ENCODE measurements at regions not wholly inside any gene's neighbourhood (a gene's known extent, or its start where the extent isn't known, plus 50 kb on each side); places are given as distances from the start of the nearest gene placed in this dataset.

GRCh38 chr7:10537764-10538163 is 435.9 kb upstream of the PHF14 start:
- TF ChIP-seq CTCF (IDR thresholded peaks at IDR 0.05; ENCODE audit: low read length) (no peak), EZH2 (IDR thresholded peaks at IDR 0.05; ENCODE audit: borderline replicate concordance, low read length) (no peak)

Data from OCI-LY1 (cell line).